ENCODE measurements at regions not wholly inside any gene's neighbourhood (a gene's known extent, or its start where the extent isn't known, plus 50 kb on each side); places are given as distances from the start of the nearest gene placed in this dataset.

- no peaks in the 10 kb centered on the region for H3K4me1 ChIP-seq (ENCODE audit: control insufficient read depth, insufficient read depth, low read length, poor library complexity, severe bottlenecking)
- peaks cover 42% of the 10 kb centered on the region for H3K36me3 ChIP-seq (ENCODE audit: control insufficient read depth, insufficient read depth, low read length)
- H3K9me3 ChIP-seq (ENCODE audit: control insufficient read depth, low read length): peaks cover 19% of the 10 kb centered on the region
- WGBS, 2 experiments (ENCODE audit: insufficient coverage in 2 of 2): 90% methylated on average over 2 to 4 of the region's 7 CpGs
- no peak overlapping the region for H3K27ac ChIP-seq (ENCODE audit: low read depth, low read length, severe bottlenecking)
- no peak overlapping the region for H3K4me3 ChIP-seq (ENCODE audit: extremely low read depth, insufficient read depth, low read length, poor library complexity, severe bottlenecking)
Observed at GRCh38 chr19:27774827-27775226, 1438.1 kb downstream of the UQCRFS1 start.

- H3K4me3 ChIP-seq (ENCODE audit: extremely low read depth, insufficient read depth, low read length, poor library complexity, severe bottlenecking): no peak overlapping the region
- H3K4me1 ChIP-seq (ENCODE audit: control insufficient read depth, insufficient read depth, low read length, poor library complexity, severe bottlenecking): no peaks in the 10 kb centered on the region
- H3K36me3 ChIP-seq (ENCODE audit: control insufficient read depth, insufficient read depth, low read length): peaks cover 42% of the 10 kb centered on the region
- WGBS, 2 experiments (ENCODE audit: insufficient coverage in 2 of 2): 93 to 94% methylated on average over 9 to 10 of the region's 10 CpGs
- no peak overlapping the region for H3K27ac ChIP-seq (ENCODE audit: low read depth, low read length, severe bottlenecking)
- peaks cover 19% of the 10 kb centered on the region for H3K9me3 ChIP-seq (ENCODE audit: control insufficient read depth, low read length)
Observed at GRCh38 chr19:27774337-27774736, 1438.6 kb downstream of the UQCRFS1 start.

DNA sequence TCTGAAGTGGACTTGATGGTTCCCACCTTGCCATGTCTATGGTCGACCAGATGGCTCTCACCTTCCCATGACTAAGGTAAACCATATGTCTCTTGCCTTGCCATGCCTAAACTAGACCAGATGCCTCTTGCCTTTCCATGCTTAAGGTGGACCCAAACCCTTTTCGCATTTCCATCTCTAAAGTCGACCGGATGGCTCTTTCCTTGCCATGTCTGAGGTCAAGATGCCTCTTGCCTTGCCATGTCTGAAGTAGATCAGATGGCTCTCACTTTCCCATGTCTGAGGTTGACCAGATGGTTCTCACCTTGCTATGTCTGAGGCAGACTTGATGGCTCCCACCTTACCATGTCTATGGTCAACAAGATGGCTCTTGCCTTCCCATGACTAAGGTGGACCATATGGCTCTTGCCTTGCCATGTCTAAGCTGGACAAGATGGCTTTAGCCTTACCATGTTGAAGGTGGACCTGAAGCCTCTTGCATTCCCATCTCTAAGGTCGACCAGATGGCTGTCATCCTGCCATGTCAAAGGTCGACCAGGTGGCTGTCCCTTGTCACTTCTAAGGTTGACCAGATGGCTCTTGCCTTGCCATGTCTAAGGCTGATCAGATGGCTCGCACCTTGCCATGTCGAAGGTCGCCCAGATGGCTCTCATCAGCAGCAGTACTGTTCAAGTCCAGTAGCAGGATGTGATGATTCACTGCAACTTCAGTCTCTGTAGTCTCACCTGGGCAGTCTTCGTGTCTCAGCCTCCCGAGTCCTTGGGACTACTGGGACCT is 1439.4 kb downstream of the UQCRFS1 start:
- WGBS, 2 experiments (ENCODE audit: insufficient coverage in 2 of 2): 72 to 80% methylated on average over 9 to 11 of the region's 11 CpGs

GRCh38 chr19:27772059-27772458 is 1440.9 kb downstream of the UQCRFS1 start:
- WGBS, 2 experiments (ENCODE audit: insufficient coverage in 2 of 2): 86 to 100% methylated on average over 5 to 6 of the region's 6 CpGs
- Histone ChIP-seq H3K9me3 (ENCODE audit: control insufficient read depth, low read length) (peaks cover 26% of the 10 kb centered on the region), H3K27ac (ENCODE audit: low read depth, low read length, severe bottlenecking) (no peak overlapping the region), H3K4me1 (ENCODE audit: control insufficient read depth, insufficient read depth, low read length, poor library complexity, severe bottlenecking) (no peaks in the 10 kb centered on the region), H3K36me3 (ENCODE audit: control insufficient read depth, insufficient read depth, low read length) (peaks cover 42% of the 10 kb centered on the region), H3K4me3 (ENCODE audit: extremely low read depth, insufficient read depth, low read length, poor library complexity, severe bottlenecking) (no peak overlapping the region)

More for the DNA sequence above, 1439.4 kb downstream of the UQCRFS1 start:
- peaks cover 42% of the 10 kb centered on the region for H3K36me3 ChIP-seq (ENCODE audit: control insufficient read depth, insufficient read depth, low read length)
- no peak overlapping the region for H3K4me3 ChIP-seq (ENCODE audit: extremely low read depth, insufficient read depth, low read length, poor library complexity, severe bottlenecking)
- no peaks in the 10 kb centered on the region for H3K4me1 ChIP-seq (ENCODE audit: control insufficient read depth, insufficient read depth, low read length, poor library complexity, severe bottlenecking)
- H3K9me3 ChIP-seq (ENCODE audit: control insufficient read depth, low read length): peaks cover 23% of the 10 kb centered on the region
- no peak overlapping the region for H3K27ac ChIP-seq (ENCODE audit: low read depth, low read length, severe bottlenecking)

DNA sequence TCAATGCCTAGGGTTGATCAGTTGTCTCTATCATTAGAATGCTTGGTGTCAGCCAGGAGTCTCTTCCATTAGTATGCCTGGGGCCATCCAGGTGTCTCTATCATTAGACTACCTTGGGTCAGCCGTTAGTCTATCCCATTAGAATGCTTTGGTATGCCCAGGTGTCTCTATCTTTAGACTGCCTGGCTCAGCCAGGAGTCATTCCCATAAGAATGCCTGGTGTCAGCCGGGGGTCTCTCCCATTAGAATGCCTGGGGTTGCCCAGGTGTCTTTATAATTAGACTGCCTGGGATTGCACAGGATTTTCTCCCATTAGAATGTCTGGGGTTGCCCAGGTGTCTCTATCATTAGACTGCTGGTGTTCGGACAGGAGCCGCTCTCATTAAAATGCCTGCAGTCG is 1442.9 kb downstream of the UQCRFS1 start:
- H3K4me3 ChIP-seq (ENCODE audit: extremely low read depth, insufficient read depth, low read length, poor library complexity, severe bottlenecking): no peak overlapping the region
- no peak overlapping the region for H3K27ac ChIP-seq (ENCODE audit: low read depth, low read length, severe bottlenecking)
- no peaks in the 10 kb centered on the region for H3K4me1 ChIP-seq (ENCODE audit: control insufficient read depth, insufficient read depth, low read length, poor library complexity, severe bottlenecking)
- peaks cover 33% of the 10 kb centered on the region for H3K36me3 ChIP-seq (ENCODE audit: control insufficient read depth, insufficient read depth, low read length)
- 96% methylated on average over 5 of the region's 5 CpGs for WGBS, 2 experiments (ENCODE audit: insufficient coverage in 2 of 2)
- peaks cover 26% of the 10 kb centered on the region for H3K9me3 ChIP-seq (ENCODE audit: control insufficient read depth, low read length)

- H3K27ac ChIP-seq (ENCODE audit: low read depth, low read length, severe bottlenecking): no peak overlapping the region
- no peak overlapping the region for H3K4me3 ChIP-seq (ENCODE audit: extremely low read depth, insufficient read depth, low read length, poor library complexity, severe bottlenecking)
- H3K36me3 ChIP-seq (ENCODE audit: control insufficient read depth, insufficient read depth, low read length): peaks cover 7% of the 10 kb centered on the region
- H3K9me3 ChIP-seq (ENCODE audit: control insufficient read depth, low read length): peaks cover 10% of the 10 kb centered on the region
- WGBS, 2 experiments (ENCODE audit: insufficient coverage in 2 of 2): 91 to 98% methylated on average over 8 of the region's 8 CpGs
- no peaks in the 10 kb centered on the region for H3K4me1 ChIP-seq (ENCODE audit: control insufficient read depth, insufficient read depth, low read length, poor library complexity, severe bottlenecking)
Observed at GRCh38 chr19:27767234-27767633, 1445.7 kb downstream of the UQCRFS1 start.

- H3K27ac ChIP-seq (ENCODE audit: low read depth, low read length, severe bottlenecking): no peak overlapping the region
- H3K4me1 ChIP-seq (ENCODE audit: control insufficient read depth, insufficient read depth, low read length, poor library complexity, severe bottlenecking): no peaks in the 10 kb centered on the region
- WGBS, 2 experiments (ENCODE audit: insufficient coverage in 2 of 2): 85 to 93% methylated on average over 11 to 12 of the region's 12 CpGs
Observed at GRCh38 chr19:27765912-27766725, 1446.8 kb downstream of the UQCRFS1 start.

DNA sequence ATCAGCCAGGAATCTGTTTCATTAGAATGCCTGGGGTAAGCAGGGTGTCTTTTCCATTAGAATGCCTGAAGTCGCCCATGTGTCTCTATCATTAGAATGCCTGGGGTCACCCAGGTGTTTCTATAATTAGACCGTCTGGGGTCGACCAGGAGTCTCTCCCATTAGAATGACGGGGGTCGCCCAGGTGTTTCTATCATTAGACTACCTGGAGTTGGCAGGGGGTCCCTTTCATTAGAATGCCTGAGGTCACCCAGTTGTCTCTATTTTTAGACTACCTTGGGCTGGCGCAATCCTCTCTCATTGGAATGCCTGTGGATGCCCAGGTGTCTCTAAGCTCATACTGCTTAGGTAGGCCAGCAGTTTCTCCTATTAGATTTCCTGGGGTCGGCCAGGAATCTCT is 1447.6 kb downstream of the UQCRFS1 start:
- WGBS, 2 experiments (ENCODE audit: insufficient coverage in 2 of 2): 88 to 92% methylated on average over 6 to 7 of the region's 7 CpGs
- H3K9me3 ChIP-seq (ENCODE audit: control insufficient read depth, low read length): peaks cover 10% of the 10 kb centered on the region

More at GRCh38 chr19:27765912-27766725, 1446.8 kb downstream of the UQCRFS1 start:
- Histone ChIP-seq H3K36me3 (ENCODE audit: control insufficient read depth, insufficient read depth, low read length) (no peaks in the 10 kb centered on the region), H3K4me3 (ENCODE audit: extremely low read depth, insufficient read depth, low read length, poor library complexity, severe bottlenecking) (no peak overlapping the region), H3K9me3 (ENCODE audit: control insufficient read depth, low read length) (peaks cover 10% of the 10 kb centered on the region)

DNA sequence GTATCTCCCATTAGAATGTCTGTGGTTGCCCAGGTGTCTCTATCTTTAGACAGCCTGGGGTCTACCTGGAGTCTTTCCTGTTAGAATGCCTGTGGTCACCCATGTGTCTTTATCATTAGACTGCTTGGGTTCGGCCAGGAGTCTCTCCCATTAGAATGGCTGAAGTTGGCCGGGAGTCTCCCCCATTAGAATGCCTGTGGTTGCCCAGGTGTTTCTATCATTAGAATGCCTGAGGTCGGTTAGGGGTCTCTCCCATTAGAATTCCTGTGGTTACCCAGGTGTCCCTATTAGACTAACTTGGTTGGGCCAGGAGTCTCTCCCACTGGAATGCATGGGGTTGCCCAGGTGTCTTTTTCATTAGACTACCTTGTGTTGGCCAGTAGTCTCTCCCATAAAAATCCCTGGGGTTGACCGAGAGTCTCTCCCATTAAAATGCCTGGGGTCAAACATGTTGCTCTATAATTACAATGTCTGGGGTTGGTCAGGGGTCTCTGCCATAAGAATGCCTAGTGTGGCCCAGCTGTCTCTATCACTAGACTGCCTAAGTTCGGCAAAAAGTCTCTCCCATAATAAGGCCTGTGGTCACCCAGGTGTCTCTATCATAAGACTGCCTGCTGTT is 1448.7 kb downstream of the UQCRFS1 start:
- H3K36me3 ChIP-seq (ENCODE audit: control insufficient read depth, insufficient read depth, low read length): no peaks in the 10 kb centered on the region
- H3K27ac ChIP-seq (ENCODE audit: low read depth, low read length, severe bottlenecking): no peak overlapping the region
- H3K4me3 ChIP-seq (ENCODE audit: extremely low read depth, insufficient read depth, low read length, poor library complexity, severe bottlenecking): no peak overlapping the region
- peaks cover 10% of the 10 kb centered on the region for H3K9me3 ChIP-seq (ENCODE audit: control insufficient read depth, low read length)
- H3K4me1 ChIP-seq (ENCODE audit: control insufficient read depth, insufficient read depth, low read length, poor library complexity, severe bottlenecking): no peaks in the 10 kb centered on the region
- WGBS, 2 experiments (ENCODE audit: insufficient coverage in 2 of 2): 90 to 95% methylated on average over 3 to 5 of the region's 5 CpGs

More for the DNA sequence above, 1447.6 kb downstream of the UQCRFS1 start:
- Histone ChIP-seq H3K4me3 (ENCODE audit: extremely low read depth, insufficient read depth, low read length, poor library complexity, severe bottlenecking) (no peak overlapping the region), H3K4me1 (ENCODE audit: control insufficient read depth, insufficient read depth, low read length, poor library complexity, severe bottlenecking) (no peaks in the 10 kb centered on the region), H3K36me3 (ENCODE audit: control insufficient read depth, insufficient read depth, low read length) (no peaks in the 10 kb centered on the region), H3K27ac (ENCODE audit: low read depth, low read length, severe bottlenecking) (no peak overlapping the region)

- Histone ChIP-seq H3K4me1 (ENCODE audit: control insufficient read depth, insufficient read depth, low read length, poor library complexity, severe bottlenecking) (no peaks in the 10 kb centered on the region), H3K4me3 (ENCODE audit: extremely low read depth, insufficient read depth, low read length, poor library complexity, severe bottlenecking) (no peak overlapping the region)
- WGBS, 2 experiments (ENCODE audit: insufficient coverage in 2 of 2): 92 to 100% methylated on average over 3 of the region's 4 CpGs
Observed at GRCh38 chr19:27762933-27763332, 1450.0 kb downstream of the UQCRFS1 start.

More at GRCh38 chr19:27762933-27763332, 1450.0 kb downstream of the UQCRFS1 start:
- Histone ChIP-seq H3K9me3 (ENCODE audit: control insufficient read depth, low read length) (peaks cover 5% of the 10 kb centered on the region), H3K27ac (ENCODE audit: low read depth, low read length, severe bottlenecking) (no peak overlapping the region), H3K36me3 (ENCODE audit: control insufficient read depth, insufficient read depth, low read length) (no peaks in the 10 kb centered on the region)

All from mesodermal cell (in vitro differentiated cells).